Endothelial cell of umbilical vein (primary cell): ENCODE measurements at regions not wholly inside any gene's neighbourhood (a gene's known extent, or its start where the extent isn't known, plus 50 kb on each side); places are given as distances from the start of the nearest gene placed in this dataset.

ENCODE experiments used
- EZH2 ChIP-seq: IDR thresholded peaks from 2 replicates; pipeline ENCODE4 v1.6.1; 2012; ENCODE audit warnings: borderline replicate concordance, low read depth, mild to moderate bottlenecking, moderate library complexity, low read length, inconsistent platforms; ENCODE audit not compliant: severe bottlenecking
- MYC ChIP-seq: IDR thresholded peaks from one replicate; pipeline ENCODE4 v1.6.1; 2011; ENCODE audit warnings: mild to moderate bottlenecking, low read depth, low read length
- POLR2A ChIP-seq: IDR thresholded peaks from 2 replicates; pipeline ENCODE4 v1.6.1; 2012; ENCODE audit warnings: low read depth, mild to moderate bottlenecking, control low read depth, low read length
- POLR2AphosphoS5 ChIP-seq: IDR thresholded peaks from 2 replicates; pipeline ENCODE4 v1.6.1; 2012; ENCODE audit warnings: low read depth, mild to moderate bottlenecking, control low read depth, low read length, moderate library complexity; ENCODE audit not compliant: insufficient read depth
- TF ChIP-seq, protein P1 (sequence below), 2 donors: IDR thresholded peaks; 1 replicate in 1 of 2; 2 replicates in 1 of 2; pipeline ENCODE4 v1.5.1; 2011; ENCODE audit warnings: low read length in 2 of 2, mild to moderate bottlenecking in 2 of 2, moderate library complexity in 2 of 2, control low read depth in 1 of 2, inconsistent platforms in 1 of 2, low read depth in 1 of 2; ENCODE audit not compliant: insufficient read depth in 1 of 2; ENCODE audit errors: extremely low read depth in 1 of 2

DNA sequence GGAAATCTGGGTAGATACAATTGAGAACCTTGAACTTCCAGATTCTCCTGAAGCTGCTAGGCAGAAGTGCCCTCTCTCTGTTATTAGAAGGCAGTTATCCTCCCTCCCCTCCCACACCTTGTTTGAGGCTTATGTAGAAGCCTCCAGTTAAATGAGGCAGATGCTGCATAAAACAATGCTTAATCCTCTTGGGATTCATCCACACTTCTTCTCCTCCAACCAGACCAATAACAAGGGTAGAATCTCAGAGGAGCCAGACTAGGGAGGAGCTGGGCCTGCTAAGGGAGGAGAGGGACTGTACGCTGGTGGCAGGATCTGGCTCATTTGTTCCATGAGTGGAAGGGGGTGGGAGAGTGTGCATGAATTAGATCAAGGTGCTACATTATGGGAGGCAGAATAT lies 88.3 kb upstream of the PRR23C start:
- TF ChIP-seq, protein P1, sequence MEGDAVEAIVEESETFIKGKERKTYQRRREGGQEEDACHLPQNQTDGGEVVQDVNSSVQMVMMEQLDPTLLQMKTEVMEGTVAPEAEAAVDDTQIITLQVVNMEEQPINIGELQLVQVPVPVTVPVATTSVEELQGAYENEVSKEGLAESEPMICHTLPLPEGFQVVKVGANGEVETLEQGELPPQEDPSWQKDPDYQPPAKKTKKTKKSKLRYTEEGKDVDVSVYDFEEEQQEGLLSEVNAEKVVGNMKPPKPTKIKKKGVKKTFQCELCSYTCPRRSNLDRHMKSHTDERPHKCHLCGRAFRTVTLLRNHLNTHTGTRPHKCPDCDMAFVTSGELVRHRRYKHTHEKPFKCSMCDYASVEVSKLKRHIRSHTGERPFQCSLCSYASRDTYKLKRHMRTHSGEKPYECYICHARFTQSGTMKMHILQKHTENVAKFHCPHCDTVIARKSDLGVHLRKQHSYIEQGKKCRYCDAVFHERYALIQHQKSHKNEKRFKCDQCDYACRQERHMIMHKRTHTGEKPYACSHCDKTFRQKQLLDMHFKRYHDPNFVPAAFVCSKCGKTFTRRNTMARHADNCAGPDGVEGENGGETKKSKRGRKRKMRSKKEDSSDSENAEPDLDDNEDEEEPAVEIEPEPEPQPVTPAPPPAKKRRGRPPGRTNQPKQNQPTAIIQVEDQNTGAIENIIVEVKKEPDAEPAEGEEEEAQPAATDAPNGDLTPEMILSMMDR (IDR thresholded peaks at IDR 0.05; ENCODE audit: extremely low read depth in 1 of 2, insufficient read depth in 1 of 2, low read depth in 1 of 2, low read length in 2 of 2), result no peak
- no peak for TF ChIP-seq POLR2A
- TF ChIP-seq MYC, result no peak
- TF ChIP-seq POLR2AphosphoS5, result no peak
- no peak for TF ChIP-seq EZH2
